Thoracic aorta (tissue), 2 donors: ENCODE measurements at regions not wholly inside any gene's neighbourhood (a gene's known extent, or its start where the extent isn't known, plus 50 kb on each side); places are given as distances from the start of the nearest gene placed in this dataset.

Experiments
- ATAC-seq: fragments of 150-250 bp; one replicate; pipeline ENCODE4 v1.8.0; 2017; ENCODE audit warnings: low read depth; ENCODE audit not compliant: insufficient number of reproducible peaks, low FRiP score
- DNase-seq: peaks from one replicate; pipeline ENCODE4 v3.0.0-alpha.2; 2020; ENCODE audit warnings: low spot score
- H3K27ac ChIP-seq, 2 donors: fragments of 200-600 bp; sonication (generic); 1 replicate in 1 of 2; 2 replicates in 1 of 2; pipeline ENCODE4 v1.5.1; 2016; ENCODE audit warnings: mild to moderate bottlenecking in 2 of 2, moderate library complexity in 2 of 2
- H3K27me3 ChIP-seq: fragments of 200-600 bp; sonication (generic); replicated peaks from 2 replicates; pipeline ENCODE4 v1.6.0; 2016; ENCODE audit warnings: mild to moderate bottlenecking; ENCODE audit not compliant: insufficient read depth
- H3K36me3 ChIP-seq: fragments of 200-600 bp; sonication (generic); one replicate; pipeline ENCODE4 v1.5.1; 2016
- H3K4me1 ChIP-seq, 2 donors: fragments of 200-600 bp; sonication (generic); 1 replicate in 1 of 2; 2 replicates in 1 of 2; pipeline versions ENCODE4 v1.5.1 to v1.6.0; 2016; ENCODE audit warnings: low read depth in 2 of 2, mild to moderate bottlenecking in 1 of 2; ENCODE audit not compliant: control insufficient read depth in 1 of 2
- H3K4me3 ChIP-seq: fragments of 200-600 bp; sonication (generic); 2 replicates; pipeline ENCODE4 v1.5.1; 2016; ENCODE audit warnings: mild to moderate bottlenecking
- H3K9me3 ChIP-seq: fragments of 200-600 bp; sonication (generic); 2 replicates; pipeline ENCODE4 v1.5.1; 2016
- TF ChIP-seq, protein P1 (sequence below): fragments of 200-600 bp; sonication (generic); IDR thresholded peaks from one replicate; pipeline ENCODE4 v1.5.1; 2019; ENCODE audit warnings: antibody characterized with exemption

DNA sequence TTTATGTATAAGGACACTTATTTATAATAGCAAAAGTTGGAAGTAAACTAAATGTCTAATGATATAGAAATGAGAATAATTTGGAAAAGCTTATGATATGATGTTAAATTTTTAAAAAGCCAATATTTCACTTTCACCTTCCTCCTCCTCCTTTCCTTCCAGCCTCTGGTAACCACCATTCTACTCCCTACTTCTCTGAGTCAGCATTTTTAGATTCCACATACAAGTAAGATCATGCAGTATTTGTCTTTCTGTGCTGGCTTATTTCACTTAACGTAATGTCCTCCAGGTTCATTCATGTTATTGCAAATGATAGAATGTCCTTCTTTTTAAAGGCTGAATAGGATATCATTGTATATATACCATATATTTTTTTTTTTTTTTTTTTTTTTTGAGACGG lies 180.2 kb downstream of the RNF144B start:
- H3K9me3 ChIP-seq, result no peaks in the 10 kb centered on the region
- no peaks in the 10 kb centered on the region for H3K4me1 ChIP-seq
- TF ChIP-seq, protein P1, sequence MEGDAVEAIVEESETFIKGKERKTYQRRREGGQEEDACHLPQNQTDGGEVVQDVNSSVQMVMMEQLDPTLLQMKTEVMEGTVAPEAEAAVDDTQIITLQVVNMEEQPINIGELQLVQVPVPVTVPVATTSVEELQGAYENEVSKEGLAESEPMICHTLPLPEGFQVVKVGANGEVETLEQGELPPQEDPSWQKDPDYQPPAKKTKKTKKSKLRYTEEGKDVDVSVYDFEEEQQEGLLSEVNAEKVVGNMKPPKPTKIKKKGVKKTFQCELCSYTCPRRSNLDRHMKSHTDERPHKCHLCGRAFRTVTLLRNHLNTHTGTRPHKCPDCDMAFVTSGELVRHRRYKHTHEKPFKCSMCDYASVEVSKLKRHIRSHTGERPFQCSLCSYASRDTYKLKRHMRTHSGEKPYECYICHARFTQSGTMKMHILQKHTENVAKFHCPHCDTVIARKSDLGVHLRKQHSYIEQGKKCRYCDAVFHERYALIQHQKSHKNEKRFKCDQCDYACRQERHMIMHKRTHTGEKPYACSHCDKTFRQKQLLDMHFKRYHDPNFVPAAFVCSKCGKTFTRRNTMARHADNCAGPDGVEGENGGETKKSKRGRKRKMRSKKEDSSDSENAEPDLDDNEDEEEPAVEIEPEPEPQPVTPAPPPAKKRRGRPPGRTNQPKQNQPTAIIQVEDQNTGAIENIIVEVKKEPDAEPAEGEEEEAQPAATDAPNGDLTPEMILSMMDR, result no peak

DNA sequence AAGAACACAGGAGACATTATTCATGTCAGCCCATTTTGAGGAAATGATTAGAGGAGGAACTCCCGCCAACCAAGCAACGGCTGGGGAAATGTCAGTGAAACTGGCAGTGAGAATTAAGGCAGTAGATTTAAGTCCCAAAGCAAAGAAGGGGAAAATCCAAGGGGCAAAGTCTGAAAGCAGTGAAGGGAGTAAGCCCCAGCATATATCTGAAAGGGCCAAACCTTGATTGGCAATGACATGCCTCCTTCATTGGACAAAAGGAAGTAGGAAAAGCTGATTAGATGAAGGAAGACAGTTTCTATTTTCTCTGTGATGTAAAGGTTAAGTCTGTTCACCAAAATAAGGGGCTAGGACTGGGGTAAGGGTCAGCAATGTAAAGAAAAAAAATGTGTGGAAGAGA lies 190.3 kb downstream of the RNF144B start:
- Histone ChIP-seq H3K4me3 (no peak overlapping the region), H3K9me3 (no peaks in the 10 kb centered on the region), H3K4me1 (no peaks in the 10 kb centered on the region), H3K36me3 (no peaks in the 10 kb centered on the region), H3K27ac (no peak overlapping the region), H3K27me3 (no peaks in the 10 kb centered on the region)
- TF ChIP-seq, protein P1, result no peak
- ATAC-seq (no peak), DNase-seq (no peak)

More for the DNA sequence above, 180.2 kb downstream of the RNF144B start:
- Histone ChIP-seq H3K36me3 (no peaks in the 10 kb centered on the region), H3K27ac (no peak overlapping the region), H3K27me3 (no peaks in the 10 kb centered on the region), H3K4me3 (no peak overlapping the region)
- no peak for DNase-seq
- ATAC-seq, result no peak

DNA sequence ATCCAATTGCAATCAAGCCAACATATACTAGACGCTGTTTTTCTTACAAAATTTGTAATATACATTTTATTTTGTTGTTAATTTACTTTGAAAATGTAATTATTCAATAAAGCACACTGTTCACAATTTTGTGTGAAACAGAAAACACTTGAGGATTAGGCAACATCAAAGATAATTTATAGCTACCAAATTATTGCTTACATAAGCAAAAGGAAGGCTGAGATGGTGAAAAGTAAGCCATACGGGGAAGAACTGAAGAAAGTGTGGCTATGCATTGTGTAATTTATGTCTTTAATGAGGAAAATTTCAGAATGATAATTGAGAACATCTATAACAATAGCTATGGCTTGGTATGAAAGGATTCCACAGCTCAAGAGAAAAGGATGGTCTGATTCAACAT lies 192.0 kb downstream of the RNF144B start:
- TF ChIP-seq, protein P1, result no peak
- Histone ChIP-seq H3K9me3 (no peaks in the 10 kb centered on the region), H3K27ac (no peak overlapping the region), H3K4me3 (no peak overlapping the region), H3K4me1 (no peaks in the 10 kb centered on the region), H3K36me3 (no peaks in the 10 kb centered on the region), H3K27me3 (no peaks in the 10 kb centered on the region)
- DNase-seq (no peak), ATAC-seq (no peak)

DNA sequence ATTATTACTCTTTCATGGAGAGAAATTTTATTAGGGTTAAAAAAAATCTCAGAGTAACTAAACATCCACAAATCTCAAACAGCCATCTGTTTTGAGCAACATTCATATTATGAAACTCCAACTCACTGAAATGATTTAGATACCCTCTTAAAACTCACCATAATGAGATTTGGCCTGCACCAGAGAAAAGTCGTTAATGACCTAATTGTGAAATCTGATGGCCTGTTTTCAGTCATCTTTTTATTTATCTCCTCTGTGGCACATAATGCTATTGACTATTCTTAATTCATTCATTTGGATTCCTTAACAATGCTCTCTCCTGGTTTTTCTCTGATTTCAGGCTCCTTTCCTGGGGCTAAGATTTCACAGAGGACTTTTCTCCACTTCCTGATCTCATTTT lies 192.7 kb downstream of the RNF144B start:
- TF ChIP-seq, protein P1, result no peak
- DNase-seq (no peak), ATAC-seq (no peak)
- Histone ChIP-seq H3K27ac (no peak overlapping the region), H3K27me3 (no peaks in the 10 kb centered on the region), H3K4me1 (no peaks in the 10 kb centered on the region), H3K9me3 (no peaks in the 10 kb centered on the region), H3K36me3 (no peaks in the 10 kb centered on the region), H3K4me3 (no peak overlapping the region)

DNA sequence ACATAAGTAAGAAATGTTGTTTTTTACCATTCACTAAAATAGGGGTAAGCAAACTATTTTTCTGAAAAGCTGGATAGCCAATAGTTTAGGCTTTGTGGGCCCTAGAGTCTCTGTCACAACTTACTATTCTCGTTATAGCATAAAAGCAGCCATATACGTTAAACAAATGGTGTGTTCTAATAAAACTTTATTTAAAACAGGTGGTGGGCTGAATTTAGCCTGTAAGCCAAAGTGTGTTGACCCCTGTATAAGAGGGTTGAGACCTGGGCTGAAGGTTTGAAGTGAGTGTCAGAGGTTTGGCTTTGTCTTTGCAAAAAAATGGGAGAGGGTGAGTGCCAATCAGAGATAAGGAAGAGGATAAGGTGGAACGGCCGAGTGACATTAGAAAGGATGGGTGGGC lies 197.2 kb downstream of the RNF144B start:
- TF ChIP-seq, protein P1, result no peak
- no peaks in the 10 kb centered on the region for H3K27me3 ChIP-seq
- no peak overlapping the region for H3K27ac ChIP-seq
- ATAC-seq (peak; percentile 50), DNase-seq (no peak)
- H3K4me1 ChIP-seq, result no peaks in the 10 kb centered on the region
- no peaks in the 10 kb centered on the region for H3K36me3 ChIP-seq
- no peaks in the 10 kb centered on the region for H3K9me3 ChIP-seq
- no peak overlapping the region for H3K4me3 ChIP-seq
